Neural cell (in vitro differentiated cells): ENCODE measurements at regions not wholly inside any gene's neighbourhood (a gene's known extent, or its start where the extent isn't known, plus 50 kb on each side); places are given as distances from the start of the nearest gene placed in this dataset.

Source experiments
- H2AFZ ChIP-seq: fragments of 200-600, 300-800 bp; sonication (generic), shearing (Covaris generic); 2 replicates; pipeline ENCODE4 v1.6.0; 2014; ENCODE audit warnings: low read depth, mild to moderate bottlenecking, antibody characterized with exemption, low read length, moderate library complexity
- H3F3A ChIP-seq: fragments of 200-600 bp; shearing (Covaris generic); 2 replicates; pipeline ENCODE4 v1.6.1; 2016; ENCODE audit warnings: mild to moderate bottlenecking, moderate library complexity, mixed read lengths, antibody characterized with exemption, low read length; ENCODE audit not compliant: insufficient read depth, poor library complexity, severe bottlenecking
- H3K27ac ChIP-seq: fragments of 200-600, 300-800 bp; sonication (generic), shearing (Covaris generic); 2 replicates; pipeline ENCODE4 v1.5.1; 2014; ENCODE audit warnings: mild to moderate bottlenecking, low read length, moderate library complexity
- H3K27me3 ChIP-seq: fragments of 300-800, 200-600 bp; sonication (generic), shearing (Covaris generic); 2 replicates; pipeline ENCODE4 v1.6.0; 2014; ENCODE audit warnings: mild to moderate bottlenecking, low read depth, low read length, moderate library complexity; ENCODE audit not compliant: insufficient read depth
- H3K36me3 ChIP-seq: fragments of 300-800, 200-600 bp; sonication (generic), shearing (Covaris generic); 2 replicates; pipeline ENCODE4 v1.5.1; 2014; ENCODE audit warnings: mild to moderate bottlenecking, antibody characterized with exemption, low read length, moderate library complexity; ENCODE audit not compliant: insufficient read depth
- H3K4me2 ChIP-seq: fragments of 300-800, 200-600 bp; sonication (generic), shearing (Covaris generic); 2 replicates; pipeline ENCODE4 v1.6.0; 2014; ENCODE audit warnings: mild to moderate bottlenecking, low read length
- H3K4me3 ChIP-seq: fragments of 300-800, 200-600 bp; sonication (generic), shearing (Covaris generic); 2 replicates; pipeline ENCODE4 v1.5.1; 2014; ENCODE audit warnings: mild to moderate bottlenecking, low read length, moderate library complexity
- H3K79me2 ChIP-seq: fragments of 200-600 bp; shearing (Covaris generic); replicated peaks from 2 replicates; pipeline ENCODE4 v1.6.0; 2014; ENCODE audit warnings: mild to moderate bottlenecking, low read length, moderate library complexity; ENCODE audit not compliant: insufficient read depth
- H3K9ac ChIP-seq: fragments of 300-800, 200-600 bp; sonication (generic), shearing (Covaris generic); 2 replicates; pipeline ENCODE4 v1.6.1; 2016; ENCODE audit warnings: mild to moderate bottlenecking, low read length, mixed read lengths
- H3K9me2 ChIP-seq: fragments of 200-600 bp; shearing (Covaris generic); 2 replicates; pipeline ENCODE4 v1.6.1; 2016; ENCODE audit warnings: mild to moderate bottlenecking, low read length, mixed read lengths; ENCODE audit not compliant: insufficient read depth
- H3K9me3 ChIP-seq: fragments of 200-600, 300-800 bp; sonication (generic), shearing (Covaris generic); 2 replicates; pipeline ENCODE4 v1.6.1; 2016; ENCODE audit warnings: mild to moderate bottlenecking, mixed run types, low read length, moderate library complexity, mixed read lengths
- H4K20me1 ChIP-seq: fragments of 200-600 bp; shearing (Covaris generic); 2 replicates; pipeline ENCODE4 v1.6.1; 2016; ENCODE audit warnings: mild to moderate bottlenecking, mixed run types; ENCODE audit not compliant: insufficient read depth
- EP300 ChIP-seq: fragments of 450-650 bp; conservative IDR thresholded peaks from 2 replicates; pipeline ENCODE4 v1.6.1; 2014; ENCODE audit warnings: antibody characterized with exemption, mild to moderate bottlenecking, moderate library complexity; ENCODE audit not compliant: poor library complexity, severe bottlenecking
- EZH2 ChIP-seq: fragments of 200-600, 300-800 bp; shearing (Covaris generic), sonication (generic); IDR thresholded peaks from 2 replicates; pipeline ENCODE4 v1.6.1; 2014; ENCODE audit warnings: antibody characterized with exemption, low read length, borderline replicate concordance, mild to moderate bottlenecking; ENCODE audit not compliant: insufficient read depth, poor library complexity, severe bottlenecking
- MXI1 ChIP-seq: fragments of 450-650 bp; conservative IDR thresholded peaks from 2 replicates; pipeline ENCODE4 v1.6.1; 2014; ENCODE audit warnings: antibody characterized with exemption, mild to moderate bottlenecking; ENCODE audit not compliant: poor library complexity, severe bottlenecking
- POLR2AphosphoS5 ChIP-seq: IDR thresholded peaks from 2 replicates; pipeline ENCODE4 v1.6.1; 2012
- RAD21 ChIP-seq: fragments of 450-650 bp; conservative IDR thresholded peaks from 2 replicates; pipeline ENCODE4 v1.6.1; 2014; ENCODE audit warnings: antibody characterized with exemption, mild to moderate bottlenecking, moderate library complexity
- REST ChIP-seq: IDR thresholded peaks from 2 replicates; pipeline ENCODE4 v1.6.1; 2012; ENCODE audit warnings: borderline replicate concordance
- SMC3 ChIP-seq: fragments of 450-650 bp; conservative IDR thresholded peaks from 2 replicates; pipeline ENCODE4 v1.6.1; 2014; ENCODE audit warnings: antibody characterized with exemption, mild to moderate bottlenecking, moderate library complexity; ENCODE audit not compliant: poor library complexity
- TAF1 ChIP-seq: IDR thresholded peaks from 2 replicates; pipeline ENCODE4 v1.6.1; 2012; ENCODE audit warnings: low read depth
- TF ChIP-seq, protein P1 (sequence below): fragments of 450-650 bp; IDR thresholded peaks from 2 replicates; pipeline ENCODE4 v1.5.1; 2014; ENCODE audit warnings: antibody characterized with exemption, mild to moderate bottlenecking, moderate library complexity; ENCODE audit not compliant: poor library complexity, severe bottlenecking

- TF ChIP-seq SMC3, result no peak
- Histone ChIP-seq H2AFZ (no peak overlapping the region), H3K27ac (no peak overlapping the region), H3K9ac (no peak overlapping the region), H3K4me2 (no peak overlapping the region), H3K27me3 (no peaks in the 10 kb centered on the region), H3K4me3 (no peak overlapping the region), H3K9me2 (no peaks in the 10 kb centered on the region), H3K9me3 (no peaks in the 10 kb centered on the region), H3K79me2 (no peaks in the 10 kb centered on the region), H3F3A (no peaks in the 10 kb centered on the region), H3K36me3 (no peaks in the 10 kb centered on the region), H4K20me1 (no peaks in the 10 kb centered on the region)
These were observed 69.8 kb upstream of the HEY2 start for GRCh38 chr6:125679651-125680050.

- Histone ChIP-seq H3F3A (no peaks in the 10 kb centered on the region), H3K79me2 (no peaks in the 10 kb centered on the region), H3K4me2 (no peak overlapping the region), H3K27ac (no peak overlapping the region), H3K36me3 (no peaks in the 10 kb centered on the region), H3K9me2 (no peaks in the 10 kb centered on the region), H3K27me3 (no peaks in the 10 kb centered on the region), H2AFZ (no peak overlapping the region), H3K9ac (no peak overlapping the region), H4K20me1 (no peaks in the 10 kb centered on the region), H3K4me3 (no peak overlapping the region), H3K9me3 (no peaks in the 10 kb centered on the region)
- TF ChIP-seq MXI1 (no peak), SMC3 (no peak), POLR2AphosphoS5 (no peak), EZH2 (no peak), TAF1 (no peak), RAD21 (no peak), REST (no peak), EP300 (no peak)
- TF ChIP-seq, protein P1, sequence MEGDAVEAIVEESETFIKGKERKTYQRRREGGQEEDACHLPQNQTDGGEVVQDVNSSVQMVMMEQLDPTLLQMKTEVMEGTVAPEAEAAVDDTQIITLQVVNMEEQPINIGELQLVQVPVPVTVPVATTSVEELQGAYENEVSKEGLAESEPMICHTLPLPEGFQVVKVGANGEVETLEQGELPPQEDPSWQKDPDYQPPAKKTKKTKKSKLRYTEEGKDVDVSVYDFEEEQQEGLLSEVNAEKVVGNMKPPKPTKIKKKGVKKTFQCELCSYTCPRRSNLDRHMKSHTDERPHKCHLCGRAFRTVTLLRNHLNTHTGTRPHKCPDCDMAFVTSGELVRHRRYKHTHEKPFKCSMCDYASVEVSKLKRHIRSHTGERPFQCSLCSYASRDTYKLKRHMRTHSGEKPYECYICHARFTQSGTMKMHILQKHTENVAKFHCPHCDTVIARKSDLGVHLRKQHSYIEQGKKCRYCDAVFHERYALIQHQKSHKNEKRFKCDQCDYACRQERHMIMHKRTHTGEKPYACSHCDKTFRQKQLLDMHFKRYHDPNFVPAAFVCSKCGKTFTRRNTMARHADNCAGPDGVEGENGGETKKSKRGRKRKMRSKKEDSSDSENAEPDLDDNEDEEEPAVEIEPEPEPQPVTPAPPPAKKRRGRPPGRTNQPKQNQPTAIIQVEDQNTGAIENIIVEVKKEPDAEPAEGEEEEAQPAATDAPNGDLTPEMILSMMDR, result no peak
These were observed 66.5 kb upstream of the HEY2 start for GRCh38 chr6:125682939-125683338.

DNA sequence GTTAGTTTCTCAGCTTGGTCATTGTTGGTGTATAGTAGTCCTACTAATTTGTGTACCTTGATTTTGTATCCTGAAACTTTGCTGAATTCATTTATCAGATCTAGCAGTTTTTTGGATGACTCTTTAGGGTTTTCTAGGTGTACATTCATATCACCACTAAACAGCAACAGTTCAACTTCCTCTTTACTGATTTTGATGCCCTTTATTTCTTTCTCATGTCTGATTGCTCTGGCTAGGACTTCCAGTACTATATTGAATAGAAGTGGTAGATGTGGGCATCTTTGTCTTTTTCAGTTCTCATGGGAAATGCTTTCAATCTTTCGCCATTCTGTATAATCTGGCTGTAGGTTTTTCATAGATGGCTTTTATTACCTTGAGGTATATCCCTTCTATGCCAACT, 61.3 kb upstream of the HEY2 start:
- Histone ChIP-seq H3K27ac (no peak overlapping the region), H4K20me1 (no peaks in the 10 kb centered on the region), H3K4me3 (no peak overlapping the region), H3K79me2 (no peaks in the 10 kb centered on the region), H3K9me3 (no peaks in the 10 kb centered on the region), H3F3A (no peaks in the 10 kb centered on the region), H3K36me3 (no peaks in the 10 kb centered on the region), H3K9ac (no peak overlapping the region), H3K27me3 (no peaks in the 10 kb centered on the region), H3K4me2 (no peak overlapping the region), H3K9me2 (no peaks in the 10 kb centered on the region), H2AFZ (no peak overlapping the region)
- TF ChIP-seq SMC3 (no peak), POLR2AphosphoS5 (no peak), RAD21 (no peak), MXI1 (no peak)
- TF ChIP-seq, protein P1, result no peak
